Hematopoietic multipotent progenitor cell treated with erythropoietin and hydrocortisone succinate and interleukin-3 and kit ligand, for 8 days (in vitro differentiated cells): ENCODE measurements at regions not wholly inside any gene's neighbourhood (a gene's known extent, or its start where the extent isn't known, plus 50 kb on each side); places are given as distances from the start of the nearest gene placed in this dataset.

Source experiments
- DNase-seq: peaks from one replicate; pipeline ENCODE4 v3.0.0-alpha.2; 2015

- DNase-seq: no peak
These were observed 61.5 kb upstream of the STXBP5 start for GRCh38 chr6:147142684-147143245.

DNA sequence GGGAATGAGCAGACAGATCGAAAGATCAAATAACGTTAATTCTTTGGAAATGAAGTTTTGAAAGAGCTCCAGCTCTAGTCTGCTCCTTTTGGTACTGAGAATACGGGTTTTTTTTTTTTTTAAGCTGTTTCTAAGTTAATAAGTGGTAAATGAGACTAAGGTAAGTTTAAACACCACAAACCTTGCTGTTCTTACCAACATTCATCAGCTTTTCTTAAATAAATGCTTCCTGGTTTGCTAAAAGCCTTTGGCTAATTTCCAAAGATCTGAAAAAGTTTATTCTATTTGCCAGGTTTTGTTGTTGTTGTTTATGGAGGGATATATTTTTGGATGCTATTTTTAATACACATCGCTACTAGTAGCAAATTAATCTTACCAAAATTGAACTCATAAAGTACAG, 55.1 kb upstream of the STXBP5 start:
- DNase-seq: no peak

- no peak for DNase-seq
These were observed 54.4 kb upstream of the STXBP5 start for GRCh38 chr6:147149826-147150225.

DNA sequence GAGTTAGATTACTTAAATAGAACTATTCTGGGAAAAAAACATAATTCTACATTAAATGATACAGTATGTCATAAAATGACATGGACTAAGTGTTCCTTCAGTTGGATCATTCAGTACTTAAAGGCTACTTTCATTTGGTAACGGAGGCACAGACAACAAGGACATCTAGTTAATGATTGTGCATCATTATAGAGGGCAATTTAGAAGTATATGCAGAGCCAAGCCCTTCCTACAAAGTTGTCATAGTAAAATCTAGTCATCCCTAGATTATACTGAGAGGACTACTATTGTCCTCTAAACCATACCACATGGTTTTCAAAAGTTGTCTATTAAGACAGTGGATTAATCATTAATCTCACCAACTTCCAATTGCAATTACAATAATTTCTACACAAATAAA, 53.9 kb upstream of the STXBP5 start:
- no peak for DNase-seq
